Skin epidermis (tissue), 12 donors: ENCODE measurements at regions not wholly inside any gene's neighbourhood (a gene's known extent, or its start where the extent isn't known, plus 50 kb on each side); places are given as distances from the start of the nearest gene placed in this dataset.
"Not testable (repeated sequence)": the region's sequence is repeated elsewhere in the genome, so short reads cannot be mapped to it uniquely, and the experiment has no call there.

Source experiments
- H3K27ac ChIP-seq, 21 experiments: fragments of 200-600 bp; sonication (generic) in 11 of 21; one replicate each; pipeline ENCODE4 v1.5.0; 2020; ENCODE audit warnings: mild to moderate bottlenecking in 3 of 21, inconsistent platforms in 2 of 21, moderate library complexity in 2 of 21
- H3K4me3 ChIP-seq, 7 experiments: fragments of 200-600 bp; sonication (generic) in 2 of 7; one replicate each; pipeline ENCODE4 v1.5.0; 2020; ENCODE audit warnings: inconsistent platforms in 2 of 7, mild to moderate bottlenecking in 2 of 7, moderate library complexity in 1 of 7

- H3K4me3 ChIP-seq, result no peak overlapping the region
- H3K27ac ChIP-seq, result no peak overlapping the region
Measured at GRCh38 chr14:25699981-25700380, 650.0 kb upstream of the STXBP6 start.

- no peak overlapping the region for H3K27ac ChIP-seq
- no peak overlapping the region for H3K4me3 ChIP-seq
Measured at GRCh38 chr14:25698111-25698510, 648.2 kb upstream of the STXBP6 start.

GRCh38 chr14:25696176-25696575 is 646.2 kb upstream of the STXBP6 start:
- no peak overlapping the region for H3K4me3 ChIP-seq
- H3K27ac ChIP-seq, result no peak overlapping the region

GRCh38 chr14:25685004-25685403 is 635.1 kb upstream of the STXBP6 start:
- no peak overlapping the region for H3K4me3 ChIP-seq
- no peak overlapping the region for H3K27ac ChIP-seq

- no peak overlapping the region for H3K27ac ChIP-seq
Measured at GRCh38 chr14:25680934-25681333, 631.0 kb upstream of the STXBP6 start.

GRCh38 chr14:25680511-25680910 is 630.6 kb upstream of the STXBP6 start:
- not testable (repeated sequence) for H3K4me3 ChIP-seq, H3K27ac ChIP-seq

More at GRCh38 chr14:25680934-25681333, 631.0 kb upstream of the STXBP6 start:
- H3K4me3 ChIP-seq, result no peak overlapping the region

GRCh38 chr14:25677111-25677510 is 627.2 kb upstream of the STXBP6 start:
- Histone ChIP-seq H3K4me3 (no peak overlapping the region), H3K27ac (no peak overlapping the region)

GRCh38 chr14:25667387-25667786 is 617.4 kb upstream of the STXBP6 start:
- no peak overlapping the region for H3K27ac ChIP-seq
- H3K4me3 ChIP-seq, result no peak overlapping the region

GRCh38 chr14:25666877-25667276 is 616.9 kb upstream of the STXBP6 start:
- H3K27ac ChIP-seq, result no peak overlapping the region
- H3K4me3 ChIP-seq, result no peak overlapping the region

GRCh38 chr14:25658988-25659387 is 609.0 kb upstream of the STXBP6 start:
- Histone ChIP-seq H3K4me3 (no peak overlapping the region), H3K27ac (no peak overlapping the region)

- Histone ChIP-seq H3K27ac (no peak overlapping the region), H3K4me3 (no peak overlapping the region)
Measured at GRCh38 chr14:25630447-25630846, 580.5 kb upstream of the STXBP6 start.

- Histone ChIP-seq H3K4me3 (no peak overlapping the region), H3K27ac (no peak overlapping the region)
Measured at GRCh38 chr14:25628978-25629377, 579.0 kb upstream of the STXBP6 start.

GRCh38 chr14:25628390-25628789 is 578.4 kb upstream of the STXBP6 start:
- Histone ChIP-seq H3K27ac (no peak overlapping the region), H3K4me3 (no peak overlapping the region)

GRCh38 chr14:25626986-25627385 is 577.0 kb upstream of the STXBP6 start:
- H3K4me3 ChIP-seq, result no peak overlapping the region
- no peak overlapping the region for H3K27ac ChIP-seq

GRCh38 chr14:25622763-25623162 is 572.8 kb upstream of the STXBP6 start:
- no peak overlapping the region for H3K4me3 ChIP-seq
- H3K27ac ChIP-seq, result no peak overlapping the region

- Histone ChIP-seq H3K27ac (no peak overlapping the region), H3K4me3 (no peak overlapping the region)
Measured at GRCh38 chr14:25620515-25620914, 570.6 kb upstream of the STXBP6 start.

GRCh38 chr14:25615174-25615573 is 565.2 kb upstream of the STXBP6 start:
- Histone ChIP-seq H3K27ac (no peak overlapping the region), H3K4me3 (no peak overlapping the region)

- Histone ChIP-seq H3K4me3 (no peak overlapping the region), H3K27ac (no peak overlapping the region)
Measured at GRCh38 chr14:25607192-25607591, 557.2 kb upstream of the STXBP6 start.

- H3K4me3 ChIP-seq, result no peak overlapping the region
Measured at GRCh38 chr14:25602106-25602505, 552.2 kb upstream of the STXBP6 start.

GRCh38 chr14:25588751-25589150 is 538.8 kb upstream of the STXBP6 start:
- H3K4me3 ChIP-seq, result no peak overlapping the region
- no peak overlapping the region for H3K27ac ChIP-seq

More at GRCh38 chr14:25602106-25602505, 552.2 kb upstream of the STXBP6 start:
- H3K27ac ChIP-seq, result no peak overlapping the region

GRCh38 chr14:25574628-25575325 is 524.8 kb upstream of the STXBP6 start:
- Histone ChIP-seq H3K4me3 (no peak overlapping the region), H3K27ac (no peak overlapping the region)

- Histone ChIP-seq H3K27ac (no peak overlapping the region), H3K4me3 (no peak overlapping the region)
Measured at GRCh38 chr14:25570483-25570882, 520.5 kb upstream of the STXBP6 start.
